IPS-15b (cell line): ENCODE measurements at regions not wholly inside any gene's neighbourhood (a gene's known extent, or its start where the extent isn't known, plus 50 kb on each side); places are given as distances from the start of the nearest gene placed in this dataset.

ENCODE experiments used
- H3K27me3 ChIP-seq: one replicate; pipeline ENCODE4 v1.6.1; 2013; ENCODE audit warnings: low read length; ENCODE audit not compliant: control insufficient read depth, insufficient read depth
- H3K36me3 ChIP-seq: one replicate; pipeline ENCODE4 v1.6.1; 2013; ENCODE audit warnings: low read length; ENCODE audit not compliant: control insufficient read depth, insufficient read depth
- H3K4me1 ChIP-seq: one replicate; pipeline ENCODE4 v1.6.1; 2013; ENCODE audit warnings: mild to moderate bottlenecking, low read length; ENCODE audit not compliant: control insufficient read depth, insufficient read depth
- H3K4me3 ChIP-seq: one replicate; pipeline ENCODE4 v1.5.1; 2013; ENCODE audit warnings: low read depth, low read length
- H3K9ac ChIP-seq: one replicate; pipeline ENCODE4 v1.6.1; 2013; ENCODE audit warnings: low read depth, mild to moderate bottlenecking, low read length
- H3K9me3 ChIP-seq: one replicate; pipeline ENCODE4 v1.6.1; 2013; ENCODE audit warnings: mild to moderate bottlenecking, low read length; ENCODE audit not compliant: control insufficient read depth, insufficient read depth

DNA sequence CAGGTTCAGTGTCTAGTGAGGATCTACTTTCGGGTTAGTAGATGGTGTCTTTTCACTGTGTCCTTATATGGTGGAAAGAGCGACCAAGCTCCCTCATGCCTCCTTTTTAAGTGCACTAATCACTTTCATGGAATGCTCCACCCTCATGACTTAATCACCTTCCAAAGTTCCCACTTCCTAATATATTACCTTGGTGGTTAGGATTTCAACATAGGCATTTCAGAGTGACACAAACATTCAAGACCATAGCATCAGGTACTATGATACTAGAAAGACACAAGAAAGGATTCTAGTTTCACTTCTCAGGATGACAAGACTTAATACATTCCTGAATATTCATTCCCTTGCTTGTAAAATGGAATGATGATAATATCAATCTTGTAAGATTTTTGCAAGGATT, 119.1 kb upstream of the FAM3C start:
- peaks cover 9% of the 10 kb centered on the region for H3K9me3 ChIP-seq
- H3K4me3 ChIP-seq = no peak overlapping the region
- no peaks in the 10 kb centered on the region for H3K27me3 ChIP-seq
- H3K4me1 ChIP-seq = no peaks in the 10 kb centered on the region
- H3K9ac ChIP-seq = no peak overlapping the region
- no peaks in the 10 kb centered on the region for H3K36me3 ChIP-seq

DNA sequence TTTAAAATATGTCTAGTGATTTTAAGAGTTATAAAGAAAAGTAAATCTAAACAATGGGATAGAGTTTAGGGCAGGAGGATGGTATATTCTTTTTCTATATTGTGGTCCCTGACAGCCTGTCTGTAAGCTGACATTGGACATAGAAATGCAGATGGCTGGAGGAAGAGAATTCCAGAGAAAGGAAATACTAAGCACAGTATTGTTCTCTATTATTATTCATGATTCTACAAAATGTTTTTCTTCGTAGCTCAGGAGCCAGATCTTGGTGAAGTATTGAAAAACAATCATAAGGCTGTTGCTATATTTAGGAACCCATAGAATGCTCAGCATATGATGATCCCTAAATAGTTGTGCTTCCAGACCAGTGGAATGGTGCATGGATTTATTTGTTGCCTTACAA, 117.0 kb upstream of the FAM3C start:
- no peaks in the 10 kb centered on the region for H3K27me3 ChIP-seq

DNA sequence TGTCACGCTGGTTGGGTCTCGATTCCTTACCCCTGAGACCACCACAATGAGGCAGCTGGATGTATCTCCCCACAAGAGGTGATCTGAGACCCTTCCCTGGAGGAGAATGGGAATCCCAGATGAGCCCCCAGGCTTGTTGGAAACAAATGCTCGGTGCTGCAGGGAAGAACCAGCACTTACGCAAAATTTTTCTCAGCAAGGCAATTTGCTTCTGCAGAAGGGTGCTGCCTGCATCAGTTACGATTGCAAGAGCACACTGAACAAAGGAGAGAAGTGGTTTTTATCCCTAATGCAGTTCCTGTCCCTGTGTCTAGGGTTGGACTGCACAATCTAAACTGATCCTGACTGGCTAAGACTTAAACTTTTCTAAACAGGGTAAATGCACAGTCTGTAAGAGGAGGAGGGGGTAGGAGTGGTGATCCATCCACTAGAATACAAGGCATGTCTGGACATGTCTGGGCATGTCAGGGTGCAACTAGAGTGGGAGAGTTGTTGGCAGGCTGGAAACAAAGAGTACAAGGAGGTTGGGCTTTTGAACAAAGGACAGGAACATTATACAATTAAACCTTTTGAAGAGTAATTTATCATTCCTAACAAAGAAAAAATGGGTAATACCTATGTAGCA, 114.9 kb upstream of the FAM3C start:
- H3K9ac ChIP-seq = no peak overlapping the region
- no peaks in the 10 kb centered on the region for H3K27me3 ChIP-seq
- H3K9me3 ChIP-seq = peaks cover 25% of the 10 kb centered on the region
- no peaks in the 10 kb centered on the region for H3K4me1 ChIP-seq
- H3K36me3 ChIP-seq = no peaks in the 10 kb centered on the region
- H3K4me3 ChIP-seq = no peak overlapping the region

More for the DNA sequence above, 117.0 kb upstream of the FAM3C start:
- Histone ChIP-seq H3K4me3 (no peak overlapping the region), H3K9ac (no peak overlapping the region), H3K9me3 (peaks cover 20% of the 10 kb centered on the region), H3K4me1 (no peaks in the 10 kb centered on the region), H3K36me3 (no peaks in the 10 kb centered on the region)

DNA sequence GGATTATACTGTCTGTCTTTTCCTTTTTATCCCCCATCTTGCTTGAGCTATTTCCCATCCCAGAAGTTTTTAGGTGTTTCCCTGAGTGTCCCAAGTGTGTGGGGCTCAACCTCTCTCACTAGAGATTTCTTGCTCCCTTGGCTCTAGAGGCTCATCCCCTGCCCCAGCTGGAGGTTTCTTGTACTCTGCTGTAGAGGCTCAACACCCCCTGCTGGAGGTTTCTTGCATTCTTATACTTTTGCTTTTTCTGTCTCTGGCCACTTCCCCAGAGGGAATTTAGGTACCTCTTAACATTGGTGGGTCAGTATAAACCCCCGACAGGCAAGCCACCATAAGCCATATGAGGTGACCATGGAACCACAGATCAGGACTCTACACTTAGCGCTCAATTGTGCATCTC, 114.2 kb upstream of the FAM3C start:
- H3K4me3 ChIP-seq = no peak overlapping the region
- H3K9me3 ChIP-seq = peaks cover 32% of the 10 kb centered on the region
- H3K4me1 ChIP-seq = no peaks in the 10 kb centered on the region
- H3K9ac ChIP-seq = no peak overlapping the region
- peaks cover under 1% of the 10 kb centered on the region for H3K36me3 ChIP-seq
- no peaks in the 10 kb centered on the region for H3K27me3 ChIP-seq

DNA sequence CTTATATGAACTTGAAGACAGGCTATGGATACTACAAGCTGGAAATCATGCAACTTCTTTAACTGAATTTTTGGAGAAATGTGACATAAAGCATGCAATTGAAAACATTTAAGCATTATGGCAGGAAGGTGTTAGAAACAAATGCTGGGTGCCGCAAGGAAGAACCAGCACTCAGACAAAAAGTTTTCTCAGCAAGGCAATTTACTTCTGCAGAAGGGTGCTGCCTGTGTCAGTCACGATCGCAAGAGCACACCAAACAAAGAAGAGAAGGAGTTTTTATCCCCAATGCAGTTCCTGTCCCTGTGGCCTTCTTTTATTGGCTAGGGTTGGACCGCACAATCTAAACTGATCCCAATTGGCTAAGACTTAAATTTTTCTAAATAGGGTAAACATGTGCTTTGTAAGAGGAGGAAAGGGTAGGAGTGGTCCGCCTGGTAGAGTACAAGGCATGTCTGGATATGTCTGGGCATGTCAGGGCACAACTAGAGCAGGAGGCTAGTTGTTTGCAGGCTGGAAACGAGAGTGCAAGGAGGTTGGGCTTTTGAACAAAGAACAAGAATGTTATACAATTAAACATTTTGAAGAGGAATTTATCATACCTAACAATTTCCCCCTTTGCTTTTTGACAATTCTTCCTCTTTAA, 109.6 kb upstream of the FAM3C start:
- Histone ChIP-seq H3K4me3 (no peak overlapping the region), H3K9ac (no peak overlapping the region), H3K36me3 (peaks cover 4% of the 10 kb centered on the region), H3K4me1 (no peaks in the 10 kb centered on the region), H3K9me3 (peaks cover 34% of the 10 kb centered on the region), H3K27me3 (no peaks in the 10 kb centered on the region)

DNA sequence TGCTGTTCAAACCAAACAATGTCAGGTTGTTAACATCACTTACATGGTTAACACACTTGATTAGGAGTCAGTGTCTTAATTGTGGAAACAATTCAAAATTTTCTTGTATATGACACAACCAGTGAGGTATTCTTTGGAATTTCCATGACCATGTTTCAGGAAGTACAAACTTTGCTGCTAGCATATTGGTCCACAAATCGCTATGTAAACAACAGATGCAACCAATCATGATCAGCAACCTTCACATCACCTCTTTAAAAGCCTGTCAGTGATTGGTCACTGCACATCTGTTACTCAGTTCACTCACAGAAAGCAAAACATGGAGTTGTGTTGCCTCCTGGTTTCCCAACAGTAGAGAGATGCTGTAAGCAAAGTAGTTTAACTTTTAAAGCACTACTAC, 108.9 kb upstream of the FAM3C start:
- Histone ChIP-seq H3K36me3 (peaks cover 4% of the 10 kb centered on the region), H3K4me3 (no peak overlapping the region), H3K9ac (no peak overlapping the region), H3K9me3 (peaks cover 30% of the 10 kb centered on the region), H3K4me1 (no peaks in the 10 kb centered on the region), H3K27me3 (no peaks in the 10 kb centered on the region)

DNA sequence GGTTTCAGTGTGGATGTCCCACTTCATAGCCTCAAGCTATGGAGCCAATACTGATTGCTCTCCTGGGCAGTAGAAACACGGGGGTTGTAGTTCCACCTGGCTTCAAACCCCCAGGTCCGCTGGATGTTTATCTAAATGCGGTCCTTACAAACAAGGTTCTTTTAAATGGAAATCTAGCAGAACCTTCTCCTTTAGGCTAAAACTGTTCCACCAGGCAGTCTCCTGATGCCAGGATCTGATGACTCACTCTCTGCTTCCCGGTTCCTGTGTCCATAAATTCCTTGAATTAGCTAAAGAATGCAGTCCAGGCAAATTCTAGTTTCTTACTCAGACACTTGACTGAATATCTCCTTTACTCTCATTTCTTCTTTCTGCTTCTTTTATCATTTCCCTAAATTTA, 108.4 kb upstream of the FAM3C start:
- Histone ChIP-seq H3K4me3 (no peak overlapping the region), H3K9me3 (peaks cover 24% of the 10 kb centered on the region), H3K36me3 (peaks cover 4% of the 10 kb centered on the region), H3K4me1 (no peaks in the 10 kb centered on the region), H3K9ac (no peak overlapping the region), H3K27me3 (no peaks in the 10 kb centered on the region)

DNA sequence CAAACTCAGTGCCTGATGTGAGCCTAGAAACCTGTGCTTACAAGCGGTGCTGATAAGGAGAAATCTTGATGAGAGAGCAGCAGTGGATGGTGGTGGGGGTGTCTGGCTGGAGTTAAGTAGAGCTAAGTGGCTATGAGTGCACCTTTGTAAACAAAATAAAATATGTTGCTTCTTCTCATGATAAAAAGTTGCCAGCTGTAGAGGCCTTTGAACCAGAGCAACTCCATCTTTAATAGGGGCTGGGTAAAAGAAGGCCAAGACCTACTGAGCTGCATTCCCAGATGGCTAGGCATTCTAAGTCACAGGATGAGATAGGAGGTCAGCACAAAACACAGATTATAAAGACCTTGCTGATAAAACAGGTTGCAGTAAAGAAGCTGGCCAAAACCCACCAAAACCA, 107.6 kb upstream of the FAM3C start:
- H3K27me3 ChIP-seq = no peaks in the 10 kb centered on the region
- peaks cover 4% of the 10 kb centered on the region for H3K36me3 ChIP-seq
- H3K4me3 ChIP-seq = no peak overlapping the region
- no peaks in the 10 kb centered on the region for H3K4me1 ChIP-seq
- no peak overlapping the region for H3K9ac ChIP-seq
- H3K9me3 ChIP-seq = peaks cover 20% of the 10 kb centered on the region

DNA sequence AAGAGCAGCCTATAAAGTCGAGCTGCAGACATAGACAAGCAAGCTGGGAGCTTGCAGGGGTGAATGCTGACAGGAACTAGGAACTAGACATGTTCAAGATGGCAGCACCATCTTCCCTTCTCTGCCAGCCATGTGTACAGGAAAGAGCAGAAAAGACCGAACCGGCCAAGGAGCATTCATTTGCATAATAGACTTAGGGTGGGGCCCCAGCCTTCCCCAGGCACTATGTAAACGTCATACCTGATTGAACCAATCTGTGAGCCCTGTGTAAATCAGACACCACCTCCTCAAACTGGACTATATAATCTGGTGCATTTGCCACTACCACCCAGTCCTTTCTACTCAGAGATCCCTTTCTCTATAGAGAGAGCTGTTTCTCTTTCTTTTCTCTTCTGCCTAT, 106.9 kb upstream of the FAM3C start:
- Histone ChIP-seq H3K27me3 (no peaks in the 10 kb centered on the region), H3K4me3 (no peak overlapping the region), H3K4me1 (no peaks in the 10 kb centered on the region), H3K9ac (no peak overlapping the region), H3K36me3 (peaks cover 4% of the 10 kb centered on the region), H3K9me3 (peaks cover 20% of the 10 kb centered on the region)

DNA sequence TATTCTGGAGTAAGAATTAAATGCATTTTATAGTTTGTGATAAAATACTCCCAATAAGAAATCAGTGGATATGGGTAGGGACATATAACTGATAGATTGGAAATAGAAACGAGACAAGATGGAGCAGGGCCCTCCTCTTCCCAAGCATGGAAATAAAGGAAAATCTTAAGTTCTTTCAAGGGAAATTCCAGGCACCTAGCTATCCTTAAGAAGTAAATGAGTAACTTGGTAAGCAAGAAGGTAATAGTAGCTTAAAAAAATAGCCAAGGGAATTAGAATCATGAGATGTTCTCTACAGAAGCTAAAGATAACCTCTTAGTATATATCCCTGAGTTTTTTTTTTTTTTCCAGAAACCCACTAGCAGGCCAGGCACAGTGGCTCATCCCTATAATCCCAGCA, 105.5 kb upstream of the FAM3C start:
- Histone ChIP-seq H3K4me1 (no peaks in the 10 kb centered on the region), H3K27me3 (no peaks in the 10 kb centered on the region), H3K4me3 (no peak overlapping the region), H3K9me3 (peaks cover 20% of the 10 kb centered on the region), H3K36me3 (peaks cover 4% of the 10 kb centered on the region), H3K9ac (no peak overlapping the region)

DNA sequence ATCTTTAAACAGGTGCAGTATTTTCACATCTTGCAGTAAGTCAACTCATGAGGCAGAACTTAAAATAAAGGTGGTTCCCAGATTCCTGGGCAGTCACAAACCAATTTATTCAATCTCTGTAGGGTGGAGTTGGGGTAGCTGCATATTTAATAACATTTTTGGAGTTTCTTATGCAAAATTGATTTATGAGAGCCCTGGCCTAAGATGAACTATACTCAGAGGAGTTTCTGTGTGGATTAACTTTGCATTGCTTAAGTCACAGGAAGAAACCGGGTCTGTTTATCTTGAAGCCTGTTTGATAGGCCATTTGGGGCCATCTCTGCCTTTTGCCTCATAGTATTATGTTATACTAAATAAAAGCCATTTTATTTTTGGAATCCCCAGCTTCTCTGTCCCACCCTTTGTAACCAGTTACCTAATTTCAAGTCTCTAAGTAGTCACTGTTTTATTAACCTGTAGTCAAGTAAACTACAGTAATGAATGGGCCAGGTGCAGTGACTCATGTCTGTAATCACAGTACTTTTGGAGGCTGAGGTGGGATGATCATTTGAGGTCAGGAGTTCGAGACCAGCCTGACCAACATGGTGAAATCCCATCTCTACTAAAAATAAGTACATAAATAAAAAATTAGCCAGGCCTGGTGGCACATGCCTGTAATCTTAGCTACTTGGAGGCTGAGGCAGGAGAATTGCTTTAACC, 104.4 kb upstream of the FAM3C start:
- H3K4me3 ChIP-seq = no peak overlapping the region
- H3K9ac ChIP-seq = no peak overlapping the region
- H3K9me3 ChIP-seq = peaks cover 11% of the 10 kb centered on the region
- no peaks in the 10 kb centered on the region for H3K4me1 ChIP-seq
- peaks cover 4% of the 10 kb centered on the region for H3K36me3 ChIP-seq
- H3K27me3 ChIP-seq = no peaks in the 10 kb centered on the region

DNA sequence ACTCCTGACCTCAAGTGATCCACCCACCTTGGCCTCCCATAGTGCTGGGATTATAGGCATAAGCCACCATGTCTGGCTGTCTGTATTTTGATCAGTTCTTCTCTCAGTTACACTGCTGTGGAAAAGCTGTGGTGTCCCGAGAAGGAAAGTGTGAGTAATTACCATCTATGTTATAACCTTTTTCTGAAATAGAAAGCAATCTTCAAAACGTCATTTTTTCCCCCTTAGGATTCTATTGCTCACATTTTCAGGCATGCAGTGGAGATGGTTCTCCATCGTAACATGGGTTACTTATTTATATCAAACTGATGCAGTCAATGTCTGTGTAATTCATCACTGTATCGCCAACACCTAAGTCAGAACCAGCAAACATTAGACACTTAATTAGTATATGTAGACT, 103.5 kb upstream of the FAM3C start:
- Histone ChIP-seq H3K36me3 (no peaks in the 10 kb centered on the region), H3K9ac (no peak overlapping the region), H3K4me3 (no peak overlapping the region), H3K4me1 (no peaks in the 10 kb centered on the region), H3K9me3 (peaks cover 2% of the 10 kb centered on the region), H3K27me3 (no peaks in the 10 kb centered on the region)
